DND-41 (cell line): ENCODE measurements at regions not wholly inside any gene's neighbourhood (a gene's known extent, or its start where the extent isn't known, plus 50 kb on each side); places are given as distances from the start of the nearest gene placed in this dataset.

Experiments
- ATAC-seq: fragments of 200-7000 bp; cut with Tn5 transposase; 3 replicates; pipeline ENCODE4 v1.9.1; 2021; ENCODE audit warnings: low read depth; ENCODE audit not compliant: insufficient read depth
- DNase-seq: peaks from one replicate; pipeline ENCODE4 v3.0.0-alpha.2; 2020
- H2AFZ ChIP-seq: 2 replicates; pipeline ENCODE4 v1.6.0; 2012; ENCODE audit warnings: low read depth, low read length
- H3K27ac ChIP-seq: 2 replicates; pipeline ENCODE4 v1.5.1; 2012; ENCODE audit warnings: low read length, inconsistent platforms
- H3K27me3 ChIP-seq: fragments of 200-600 bp; sonication (generic); 2 replicates; pipeline ENCODE4 v1.6.0; 2012; ENCODE audit warnings: low read length, mild to moderate bottlenecking, inconsistent platforms; ENCODE audit not compliant: insufficient read depth, poor library complexity
- H3K36me3 ChIP-seq: 2 replicates; pipeline ENCODE4 v1.5.1; 2012; ENCODE audit warnings: low read length, inconsistent platforms; ENCODE audit not compliant: insufficient read depth
- H3K4me1 ChIP-seq: 2 replicates; pipeline ENCODE4 v1.5.1; 2012; ENCODE audit warnings: mild to moderate bottlenecking, low read length; ENCODE audit not compliant: insufficient read depth
- H3K4me2 ChIP-seq: 2 replicates; pipeline ENCODE4 v1.6.0; 2012; ENCODE audit warnings: mild to moderate bottlenecking, moderate library complexity, low read length, inconsistent platforms; ENCODE audit not compliant: insufficient read depth
- H3K4me3 ChIP-seq, 2 experiments: fragments of 200-600 bp in 1 of 2; shearing (Covaris generic) in 1 of 2; 2 replicates each; pipeline ENCODE4 v1.5.1; 2012 to 2016; ENCODE audit warnings: inconsistent platforms in 2 of 2, low read length in 2 of 2, mild to moderate bottlenecking in 2 of 2, low read depth in 1 of 2, moderate library complexity in 1 of 2
- H3K79me2 ChIP-seq: 2 replicates; pipeline ENCODE4 v1.6.0; 2012; ENCODE audit warnings: low read length, inconsistent platforms; ENCODE audit not compliant: insufficient read depth
- H3K9ac ChIP-seq: 2 replicates; pipeline ENCODE4 v1.6.0; 2012; ENCODE audit warnings: low read depth, mild to moderate bottlenecking, inconsistent platforms, low read length, moderate library complexity
- H3K9me3 ChIP-seq: 2 replicates; pipeline ENCODE4 v1.5.1; 2012; ENCODE audit warnings: low read length, moderate library complexity, mild to moderate bottlenecking, inconsistent platforms; ENCODE audit not compliant: insufficient read depth, severe bottlenecking
- H4K20me1 ChIP-seq: 2 replicates; pipeline ENCODE4 v1.6.0; 2012; ENCODE audit warnings: low read length; ENCODE audit not compliant: insufficient read depth
- CTCF ChIP-seq: IDR thresholded peaks from 2 replicates; pipeline ENCODE4 v1.5.1; 2012; ENCODE audit warnings: borderline replicate concordance, low read length, moderate library complexity, mild to moderate bottlenecking; ENCODE audit not compliant: poor library complexity, severe bottlenecking; ENCODE audit errors: extremely low read depth
- EZH2 ChIP-seq: IDR thresholded peaks from 3 replicates; pipeline ENCODE4 v1.6.1; 2012; ENCODE audit warnings: borderline replicate concordance, low read depth, mild to moderate bottlenecking, moderate library complexity, low read length, inconsistent platforms; ENCODE audit not compliant: severe bottlenecking

- Histone ChIP-seq H3K4me2 (no peak overlapping the region), H3K27me3 (no peaks in the 10 kb centered on the region), H3K9me3 (no peaks in the 10 kb centered on the region), H3K79me2 (peaks cover 62% of the 10 kb centered on the region), H2AFZ (no peak overlapping the region), H4K20me1 (peaks cover 56% of the 10 kb centered on the region; the same call in 1 of the 2 replicates), H3K4me3 (no peak overlapping the region), H3K36me3 (peaks cover 77% of the 10 kb centered on the region), H3K4me1 (peaks cover 32% of the 10 kb centered on the region), H3K9ac (no peak overlapping the region), H3K27ac (peak overlapping the region; percentile 34)
- no peak for TF ChIP-seq CTCF
- TF ChIP-seq EZH2 = no peak
- ATAC-seq (peak; percentile 56), DNase-seq (peak; percentile 53)
Observed at GRCh38 chr20:60101201-60101890, 143.1 kb downstream of the CDH26 start.

GRCh38 chr20:60101891-60102281 is 143.7 kb downstream of the CDH26 start:
- Histone ChIP-seq H3K9ac (no peak overlapping the region), H3K4me2 (no peak overlapping the region), H4K20me1 (peaks cover 51% of the 10 kb centered on the region; the same call in 1 of the 2 replicates), H3K27ac (peak overlapping the region; percentile 34), H3K4me1 (peaks cover 30% of the 10 kb centered on the region), H3K36me3 (peaks cover 72% of the 10 kb centered on the region), H3K79me2 (peaks cover 56% of the 10 kb centered on the region), H3K27me3 (no peaks in the 10 kb centered on the region), H2AFZ (no peak overlapping the region), H3K9me3 (no peaks in the 10 kb centered on the region), H3K4me3 (no peak overlapping the region)
- no peak for DNase-seq
- no peak for TF ChIP-seq EZH2
- no peak for TF ChIP-seq CTCF
- no peak for ATAC-seq

GRCh38 chr20:60102665-60103210 is 144.5 kb downstream of the CDH26 start:
- H2AFZ ChIP-seq = no peak overlapping the region
- H3K4me1 ChIP-seq = peaks cover 24% of the 10 kb centered on the region
- peak overlapping the region; percentile 34; the same call in 1 of the 2 replicates for H3K27ac ChIP-seq
- H4K20me1 ChIP-seq = peaks cover 48% of the 10 kb centered on the region; the same call in 1 of the 2 replicates
- ATAC-seq (no peak), DNase-seq (no peak)
- H3K79me2 ChIP-seq = peaks cover 52% of the 10 kb centered on the region
- H3K36me3 ChIP-seq = peaks cover 70% of the 10 kb centered on the region
- H3K27me3 ChIP-seq = no peaks in the 10 kb centered on the region
- no peak overlapping the region for H3K4me3 ChIP-seq
- TF ChIP-seq EZH2 (no peak), CTCF (no peak)
- H3K9me3 ChIP-seq = no peaks in the 10 kb centered on the region
- no peak overlapping the region for H3K4me2 ChIP-seq
- no peak overlapping the region for H3K9ac ChIP-seq
